Inflammatory macrophage (primary cell): ENCODE measurements at regions not wholly inside any gene's neighbourhood (a gene's known extent, or its start where the extent isn't known, plus 50 kb on each side); places are given as distances from the start of the nearest gene placed in this dataset.

Experiments used
- DNase-seq, 2 donors: peaks; one replicate each; pipeline ENCODE4 v3.0.0-alpha.2; 2020 to 2022

DNA sequence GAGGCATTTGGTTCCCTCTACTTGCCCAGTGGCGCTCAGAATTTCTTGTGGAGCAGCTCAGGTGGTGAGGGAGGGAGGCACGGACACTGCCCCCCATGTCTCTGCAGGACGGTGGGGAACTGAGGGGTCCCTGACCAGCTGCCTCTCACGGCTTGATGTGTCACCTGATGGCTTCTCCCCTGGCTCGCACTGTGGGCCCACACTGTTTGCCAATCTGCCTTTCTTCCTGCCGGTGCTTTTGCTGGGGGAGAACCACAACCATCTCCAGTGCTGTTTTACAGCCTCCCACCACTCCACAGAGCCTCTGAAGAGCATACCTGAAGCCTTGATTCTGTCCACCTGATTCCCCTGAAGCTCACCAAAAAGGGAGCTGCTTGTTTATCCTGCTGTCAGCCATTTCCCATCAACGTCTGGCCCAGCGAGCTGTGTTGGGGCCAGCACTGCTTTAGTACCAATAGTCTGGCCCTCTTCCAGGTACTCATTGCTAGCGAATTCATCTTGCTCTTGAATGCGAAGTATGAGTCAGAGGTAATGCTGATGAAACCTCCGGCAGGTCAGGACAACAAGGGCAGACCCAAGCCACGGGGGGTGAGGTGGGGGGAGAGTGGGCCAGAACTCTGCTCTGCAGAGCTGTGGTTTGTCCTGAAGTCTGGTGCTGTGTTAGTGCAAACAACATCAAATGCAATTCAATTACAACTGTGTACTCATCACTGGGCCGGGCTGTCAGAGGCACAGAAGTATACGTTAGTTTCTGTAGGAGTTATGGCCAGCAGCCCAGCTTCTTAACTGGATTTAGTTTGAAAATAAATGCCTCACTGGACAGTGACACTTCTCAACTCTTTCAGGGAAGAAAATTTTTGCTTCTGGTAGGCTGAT lies 208.3 kb upstream of the JADE1 start:
- DNase-seq: no peak

DNA sequence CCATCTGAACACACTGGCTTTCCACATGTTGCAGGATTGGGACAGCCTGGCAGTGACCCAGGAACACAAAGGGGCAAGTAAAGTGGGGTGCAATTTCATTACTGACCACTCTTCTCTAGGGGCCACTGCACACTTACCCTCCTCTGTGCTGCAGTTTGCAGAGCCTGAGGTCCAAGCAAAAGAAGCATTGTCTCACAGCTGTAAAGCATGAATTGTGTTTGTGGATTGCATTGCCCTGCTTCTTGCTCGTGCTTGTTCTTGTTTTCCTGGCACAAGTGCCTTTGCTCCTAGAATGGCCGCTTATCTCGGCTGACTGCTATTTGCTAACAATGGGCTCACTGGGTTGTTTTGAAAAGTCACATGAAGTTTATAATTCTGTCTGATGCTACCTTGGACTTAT lies 209.1 kb upstream of the JADE1 start:
- no peak for DNase-seq

DNA sequence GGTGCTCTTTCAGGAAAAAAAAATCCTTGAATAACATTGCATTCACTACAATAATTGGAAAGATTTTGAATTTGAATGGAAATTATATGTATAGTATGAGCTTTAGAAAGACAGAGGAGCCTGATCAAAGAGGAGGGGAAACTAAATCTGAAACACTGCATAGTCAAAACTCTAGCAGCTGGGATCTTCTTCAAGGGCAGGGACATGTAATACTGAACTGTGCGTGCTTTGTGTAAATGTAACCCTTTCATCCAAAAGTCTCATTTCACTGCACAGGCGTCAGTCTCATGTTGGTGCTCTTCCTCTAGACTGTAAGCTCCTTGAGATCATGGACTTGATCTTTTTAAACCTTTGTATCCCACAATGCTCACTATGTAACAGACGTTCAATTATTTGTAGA lies 212.0 kb upstream of the JADE1 start:
- no peak for DNase-seq

DNA sequence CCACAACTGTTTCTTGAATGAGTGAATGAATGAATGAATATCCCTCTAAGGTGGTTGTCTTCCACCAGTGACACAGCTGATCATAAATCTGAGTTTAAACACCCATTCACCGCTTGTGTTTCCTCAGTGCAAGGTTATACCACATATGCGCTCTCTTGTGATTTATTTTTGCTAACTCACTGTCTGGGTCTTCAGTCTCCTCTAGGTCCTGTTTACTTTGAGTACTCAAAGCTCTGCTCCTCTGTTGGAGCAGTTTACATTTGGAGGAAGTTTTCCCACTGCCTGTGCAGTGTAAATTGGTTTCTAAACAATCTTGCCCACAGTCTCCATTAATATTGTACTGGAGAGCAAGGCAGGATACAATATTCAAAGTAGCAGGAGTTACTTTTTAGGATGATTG lies 212.6 kb upstream of the JADE1 start:
- DNase-seq: no peak

DNA sequence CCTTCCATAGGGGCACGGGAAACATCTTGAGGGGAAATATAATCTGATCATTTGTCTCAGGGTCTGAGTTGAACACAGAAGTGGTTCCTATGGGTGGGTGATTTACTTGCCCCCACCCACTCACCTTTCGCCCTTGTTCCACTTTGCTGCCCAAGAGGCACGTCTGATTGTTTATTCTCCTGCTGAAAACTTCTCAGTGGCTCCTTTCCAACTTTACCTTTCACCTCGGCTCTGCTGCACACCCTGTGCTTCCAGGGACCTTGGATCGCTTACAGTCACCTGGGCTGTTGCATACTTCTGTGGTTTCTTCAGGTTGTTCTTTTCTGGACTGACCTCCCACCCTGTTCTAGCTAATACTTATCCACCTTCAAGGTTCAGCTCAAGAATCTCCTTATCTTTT lies 213.4 kb upstream of the JADE1 start:
- DNase-seq: no peak

DNA sequence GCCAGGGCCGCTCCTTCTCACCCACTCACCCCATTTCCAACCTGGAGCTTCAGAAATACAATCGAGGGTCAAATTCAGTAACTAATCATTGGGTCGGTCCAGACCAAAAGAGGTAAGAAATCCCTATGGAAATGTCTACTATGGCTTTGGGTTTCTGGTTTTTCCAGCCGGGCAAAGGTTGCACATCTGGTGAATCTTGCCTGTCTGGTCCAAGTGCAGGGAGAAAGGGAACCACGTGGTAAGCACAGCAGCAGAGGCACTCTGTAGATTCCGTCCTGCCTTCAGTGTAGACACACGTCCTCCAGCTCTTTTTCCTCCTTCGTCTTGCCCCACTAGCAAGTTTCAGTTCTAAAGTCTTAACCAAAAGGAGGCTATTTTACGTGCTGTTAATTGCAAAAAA lies 218.0 kb upstream of the JADE1 start:
- no peak for DNase-seq

DNA sequence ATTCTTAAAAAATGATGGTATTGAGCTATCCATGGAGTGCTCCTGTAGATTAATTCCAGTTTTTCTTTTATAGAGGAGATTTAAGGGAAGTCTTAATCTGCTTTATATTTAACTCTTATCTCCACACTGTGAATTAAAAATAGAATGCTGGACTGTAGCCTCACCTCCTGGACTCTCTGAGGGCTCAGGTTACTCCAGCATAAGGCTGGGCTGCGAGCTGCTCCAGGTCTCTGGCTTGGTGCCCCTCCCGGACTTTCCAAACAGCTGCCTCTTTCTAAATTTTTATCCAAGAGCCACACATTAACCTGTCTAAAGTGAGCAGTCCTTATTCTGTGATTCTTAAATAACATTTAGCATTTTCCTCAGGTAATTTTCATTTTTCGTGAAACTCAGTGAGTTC lies 218.7 kb upstream of the JADE1 start:
- no peak for DNase-seq

DNA sequence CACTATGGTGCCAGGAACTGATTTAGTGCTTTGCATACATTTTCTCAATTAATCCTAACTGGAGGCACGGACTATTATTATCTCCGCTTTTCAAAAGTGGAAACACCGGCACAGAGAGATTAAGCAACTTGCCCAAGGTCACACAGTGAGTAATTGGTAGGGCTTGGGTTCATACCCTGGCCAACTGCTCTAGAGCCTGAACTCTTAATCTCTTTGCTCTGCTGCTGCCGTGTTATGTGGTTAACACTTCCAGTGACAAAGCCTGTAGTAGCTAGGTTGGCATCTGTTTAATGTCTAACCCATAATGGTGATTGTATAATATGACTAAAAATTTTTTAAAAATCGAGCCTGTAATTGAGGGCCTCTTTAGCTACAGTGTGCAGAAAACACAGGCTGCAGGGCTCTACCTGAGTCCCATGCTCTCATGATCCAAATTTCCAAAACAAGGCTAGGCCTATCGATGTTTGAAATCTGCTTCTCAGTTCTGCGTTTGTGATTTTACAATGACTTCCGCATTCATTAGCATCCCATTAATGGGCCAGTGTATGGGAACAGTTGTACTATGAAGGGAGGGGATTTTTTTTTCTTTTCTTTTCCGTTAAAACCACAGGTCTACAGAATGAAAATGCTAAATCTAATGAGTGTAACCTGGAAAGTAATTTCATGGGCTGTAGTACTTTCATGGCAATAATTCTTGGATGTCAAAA lies 219.3 kb upstream of the JADE1 start:
- no peak for DNase-seq

DNA sequence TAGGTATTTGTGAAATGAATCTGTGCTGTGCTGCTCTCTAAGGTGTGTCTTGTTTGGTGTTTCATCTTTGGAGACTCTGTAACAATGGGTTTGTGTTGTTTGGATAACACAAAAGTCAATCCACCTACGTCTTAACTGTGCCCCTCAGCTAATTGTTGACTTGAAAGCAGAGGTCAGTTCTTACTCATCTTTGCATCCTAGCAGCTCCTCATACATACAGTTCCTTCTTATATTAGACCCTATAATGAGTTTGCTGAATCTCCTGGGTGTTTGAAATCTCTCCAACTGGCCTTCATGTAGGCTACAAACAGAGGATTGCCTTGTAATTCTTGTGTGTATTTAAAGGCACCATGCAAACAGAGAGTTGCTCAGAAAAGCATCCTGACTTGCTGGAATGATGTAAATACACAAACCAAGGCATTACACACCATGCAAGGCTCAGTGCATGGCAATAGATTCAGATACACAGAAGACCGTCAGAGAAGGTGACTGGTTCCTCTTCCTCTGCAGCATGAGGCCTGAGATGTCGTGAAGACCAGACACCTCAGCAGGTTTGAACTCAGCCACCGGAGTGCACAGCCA lies 220.0 kb upstream of the JADE1 start:
- no peak for DNase-seq

DNA sequence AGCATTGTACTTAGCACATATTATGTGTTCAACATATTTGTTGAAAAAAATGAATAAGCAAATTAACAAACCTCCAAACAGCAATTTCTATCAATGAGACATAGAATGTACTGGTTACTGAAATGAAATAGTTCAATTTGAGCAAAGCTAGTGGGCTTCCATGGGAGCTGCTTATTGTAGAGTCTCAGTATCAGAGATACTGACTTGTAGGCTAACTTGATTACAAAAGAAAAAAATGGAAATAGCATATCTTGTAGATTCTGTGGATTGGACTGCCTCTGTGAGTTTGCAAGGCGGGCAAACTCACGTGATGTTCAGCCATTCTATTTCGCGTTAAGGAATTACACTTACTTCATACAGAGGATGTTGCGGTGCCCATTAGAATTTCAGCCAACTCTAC lies 222.1 kb upstream of the JADE1 start:
- no peak for DNase-seq

DNA sequence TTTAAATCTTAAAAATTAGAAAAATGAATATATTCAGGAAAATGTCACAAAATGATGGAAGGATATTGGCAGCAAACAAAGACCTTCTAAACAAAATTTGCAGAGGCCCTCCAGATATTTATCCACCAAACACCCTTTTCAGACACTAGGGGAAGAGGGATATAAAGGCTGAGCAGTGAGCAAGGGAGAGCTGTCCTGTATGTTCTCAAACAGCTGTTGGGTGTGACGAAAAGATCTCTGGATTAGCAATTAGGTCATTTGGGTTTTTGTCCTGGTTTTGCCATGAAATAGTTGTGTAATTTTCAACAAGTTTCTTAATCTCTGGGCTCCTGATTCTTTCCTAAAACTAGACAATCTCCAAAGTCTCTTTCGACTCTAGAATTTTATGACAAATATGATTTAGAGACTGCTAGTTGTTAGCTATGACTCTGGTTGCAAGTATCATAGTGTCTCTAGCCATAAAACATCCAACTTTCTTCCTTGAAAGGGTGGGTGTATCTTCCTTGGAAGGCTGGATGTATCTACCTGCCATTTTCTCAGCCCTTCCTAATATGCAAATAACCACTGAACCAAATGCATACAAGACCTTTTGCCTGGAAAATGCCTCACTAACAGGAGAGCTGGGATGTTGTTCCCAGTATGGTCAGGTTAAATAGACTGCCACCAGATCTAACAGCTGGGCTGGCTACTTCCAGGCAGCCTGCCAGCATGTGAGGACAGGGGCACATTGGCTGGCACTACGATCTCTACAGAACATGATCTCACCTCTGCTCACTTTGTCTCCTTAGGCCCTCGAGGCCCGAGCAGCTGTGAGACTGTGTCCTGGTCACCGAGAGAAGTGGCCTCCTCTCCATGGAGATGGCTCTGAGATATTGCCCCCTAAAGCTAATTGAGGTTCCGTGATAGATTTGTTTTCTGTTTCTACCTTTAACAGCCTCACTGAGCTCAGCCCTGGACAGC lies 225.5 kb upstream of the JADE1 start:
- DNase-seq: no peak

DNA sequence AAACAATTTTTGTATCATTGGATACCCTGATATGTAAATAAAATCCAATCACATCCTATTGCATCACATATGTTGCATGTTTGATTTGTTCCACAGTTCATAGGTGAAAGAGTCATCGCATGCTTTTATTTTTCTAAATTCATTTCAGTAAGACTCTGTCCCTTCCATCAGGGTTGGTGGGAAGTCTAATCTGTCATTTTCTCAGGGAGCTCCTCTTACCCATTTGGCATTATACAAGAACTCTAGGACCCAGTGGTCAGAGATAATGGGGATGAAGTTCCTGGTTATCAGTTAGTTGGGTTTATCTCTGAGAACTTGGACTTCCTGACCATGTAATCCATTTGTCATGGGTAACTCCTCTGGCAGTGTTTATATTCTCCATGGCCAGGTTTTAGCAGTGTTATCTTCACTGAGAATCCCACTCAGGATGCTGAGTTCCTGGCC lies 227.1 kb upstream of the JADE1 start:
- DNase-seq: no peak

DNA sequence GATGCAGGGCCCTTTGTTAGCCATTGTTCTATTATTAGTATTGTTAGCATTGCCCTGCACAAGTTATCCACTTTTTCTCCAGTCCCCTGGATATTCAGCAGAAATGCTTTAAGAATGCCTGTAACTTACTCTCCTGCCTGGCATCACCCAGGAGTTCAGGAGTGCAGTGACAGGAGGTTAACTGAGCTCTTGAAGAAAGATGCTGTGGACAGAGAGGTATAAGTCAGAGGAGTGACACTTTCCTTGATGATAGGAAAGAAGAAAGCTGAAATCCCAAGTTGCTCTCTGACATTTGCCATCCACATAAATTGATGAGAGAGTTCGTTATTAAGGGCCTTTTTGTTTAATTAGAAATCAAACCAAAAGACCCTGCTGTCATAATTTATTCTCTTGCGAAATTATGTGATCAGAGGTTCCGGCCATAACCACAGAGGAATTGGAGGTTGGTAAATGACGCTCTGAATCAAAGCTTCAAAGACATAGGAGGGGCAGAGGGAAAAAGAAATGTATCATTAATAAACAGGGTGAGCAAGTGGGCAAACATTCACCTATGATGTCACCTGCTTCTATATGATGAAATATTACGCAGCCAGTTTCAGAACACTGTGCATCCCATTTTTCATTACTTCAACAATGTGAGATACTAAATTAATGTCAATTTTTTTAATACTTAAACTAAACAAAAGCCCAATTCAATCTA lies 230.2 kb upstream of the JADE1 start:
- DNase-seq: no peak

DNA sequence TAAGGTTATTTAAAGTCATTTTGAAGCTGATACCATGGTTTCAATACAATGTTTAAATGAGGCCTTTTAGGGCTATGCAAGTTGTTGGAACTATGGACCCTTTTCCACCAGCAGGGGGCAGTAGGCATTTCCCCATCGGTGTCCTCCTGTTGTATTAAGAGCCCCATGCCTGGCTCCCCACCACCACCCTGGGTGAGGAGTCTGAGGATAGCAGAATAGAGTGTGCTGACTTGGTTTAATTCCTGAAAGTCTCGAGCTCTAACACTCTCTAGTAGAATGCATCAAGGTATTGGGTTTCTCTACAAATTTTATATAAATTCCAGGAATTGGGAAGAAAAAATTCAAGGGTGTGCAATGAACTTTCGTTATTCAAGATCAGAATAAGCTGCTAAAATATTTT lies 234.8 kb upstream of the JADE1 start:
- DNase-seq: peak; percentile 47 to 74

DNA sequence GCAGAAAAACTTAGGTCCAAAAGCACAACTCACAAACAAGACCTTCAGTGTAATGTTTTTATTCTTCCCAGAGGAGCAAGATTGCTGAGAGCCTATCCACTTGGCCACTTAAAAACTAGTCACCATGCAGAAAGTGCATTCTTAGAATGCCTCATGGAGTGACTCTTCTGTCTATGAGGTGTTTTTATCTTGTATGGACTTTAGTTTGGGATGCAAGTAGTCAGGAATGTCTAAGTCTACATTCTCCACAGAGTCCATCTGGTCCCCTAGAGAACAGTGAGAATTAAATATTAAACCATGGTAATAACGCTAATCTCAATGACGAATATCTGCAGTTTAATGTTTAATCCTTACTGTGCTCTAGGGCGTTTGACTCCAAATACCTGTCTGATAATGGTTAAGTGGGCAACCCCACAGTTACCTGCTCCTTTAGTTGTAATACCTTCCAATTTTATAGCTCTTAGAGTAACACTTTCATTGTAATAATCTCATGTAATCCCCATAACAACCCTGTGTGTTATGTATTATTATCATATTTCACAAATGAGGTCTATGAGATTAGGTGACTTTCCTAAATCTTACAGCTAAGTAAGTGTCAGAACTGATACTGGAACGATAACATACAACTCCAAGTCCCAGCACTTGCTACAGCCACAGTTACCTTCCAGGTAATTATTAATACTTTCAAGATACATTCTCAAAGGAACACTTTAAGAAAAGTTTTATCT lies 235.6 kb upstream of the JADE1 start:
- no peak for DNase-seq

DNA sequence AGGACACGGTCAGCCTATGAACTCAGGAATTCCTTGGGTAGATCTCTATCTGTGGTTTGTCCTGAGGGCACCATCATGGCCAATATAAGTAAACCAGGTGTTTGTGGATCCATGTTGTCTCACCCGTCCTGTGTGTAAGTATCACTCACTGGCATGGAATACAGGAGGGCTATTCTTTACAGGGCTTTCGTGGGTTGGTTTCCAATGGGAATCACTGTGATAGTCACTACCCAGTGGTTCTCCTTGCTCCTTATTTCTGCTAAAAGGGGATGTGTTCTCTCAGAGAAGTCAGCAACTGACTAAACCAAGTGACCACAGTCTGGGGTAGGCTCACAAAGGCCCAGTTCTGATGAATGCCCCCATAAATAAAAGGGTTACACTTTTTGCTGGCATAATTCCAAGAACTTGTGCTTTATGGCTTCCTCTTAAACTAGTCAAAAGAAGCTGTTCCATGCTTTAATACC lies 236.7 kb upstream of the JADE1 start:
- peak in 1 of 2 donors; percentile 34 for DNase-seq

DNA sequence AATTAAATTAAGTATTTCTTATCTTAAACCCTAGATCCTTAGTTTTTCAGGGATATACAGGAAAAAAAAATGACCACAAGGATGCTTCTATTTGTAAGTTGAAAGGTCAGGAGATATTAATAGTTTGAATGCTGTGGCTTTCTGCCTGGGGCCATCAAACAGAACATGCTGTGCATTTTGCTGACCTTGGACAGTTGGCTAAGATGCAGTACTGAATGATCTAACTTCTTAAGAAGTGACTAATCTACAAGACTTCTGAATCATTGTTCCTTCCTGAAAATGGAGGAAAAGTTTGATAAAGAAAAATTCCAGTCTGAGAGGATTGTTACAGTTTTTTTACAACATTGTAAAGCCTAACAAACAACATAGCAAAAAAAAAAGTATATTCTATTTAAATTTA lies 237.8 kb upstream of the JADE1 start:
- peak; percentile 73 to 82 for DNase-seq

DNA sequence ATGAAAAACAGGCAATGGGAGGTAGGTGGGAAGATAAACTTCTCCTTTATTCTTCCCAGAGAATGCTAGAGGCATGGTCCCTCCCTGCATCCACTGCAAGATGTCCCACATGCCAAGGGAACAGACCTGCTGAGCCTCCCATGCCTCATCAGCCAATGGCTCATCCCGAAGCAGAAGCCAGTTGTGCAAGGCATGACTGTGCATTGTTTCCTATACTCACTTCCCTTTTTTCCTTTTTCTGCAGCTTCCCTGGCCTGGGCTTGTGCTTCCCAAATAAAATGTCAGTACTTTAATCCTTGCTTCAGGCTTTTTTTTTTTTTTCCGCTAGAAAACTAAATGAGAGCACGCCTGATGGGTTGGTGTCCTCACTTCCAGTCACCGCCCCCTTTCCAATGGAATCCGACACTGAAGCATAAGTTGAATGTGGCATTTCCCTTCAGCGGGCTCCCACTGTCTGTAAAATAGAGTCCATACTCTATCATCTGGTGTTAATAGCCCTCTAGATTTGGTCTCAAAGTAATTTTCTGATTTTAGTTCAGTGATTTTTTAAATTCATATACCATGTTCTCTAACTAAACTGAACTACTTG lies 239.0 kb upstream of the JADE1 start:
- DNase-seq: peak; percentile 86 to 94

DNA sequence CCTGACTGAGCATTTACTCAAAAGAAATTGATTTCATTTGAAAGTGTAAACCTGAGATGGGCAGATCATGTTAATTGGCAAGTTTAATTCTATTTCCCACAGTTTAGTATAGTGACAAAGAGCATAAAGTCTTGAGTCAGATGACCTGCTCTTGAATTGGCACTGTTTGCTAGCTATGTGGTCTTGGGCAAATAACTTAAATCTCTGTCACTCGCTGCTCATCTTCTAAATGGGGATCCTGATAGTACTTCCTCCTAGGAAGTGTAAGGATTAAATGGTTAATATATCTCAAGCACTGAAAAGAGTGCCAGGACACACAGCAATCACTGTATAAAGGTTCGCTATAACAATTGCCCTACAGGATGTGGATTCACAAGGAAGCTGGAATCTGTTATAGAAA lies 242.8 kb upstream of the JADE1 start:
- no peak for DNase-seq

DNA sequence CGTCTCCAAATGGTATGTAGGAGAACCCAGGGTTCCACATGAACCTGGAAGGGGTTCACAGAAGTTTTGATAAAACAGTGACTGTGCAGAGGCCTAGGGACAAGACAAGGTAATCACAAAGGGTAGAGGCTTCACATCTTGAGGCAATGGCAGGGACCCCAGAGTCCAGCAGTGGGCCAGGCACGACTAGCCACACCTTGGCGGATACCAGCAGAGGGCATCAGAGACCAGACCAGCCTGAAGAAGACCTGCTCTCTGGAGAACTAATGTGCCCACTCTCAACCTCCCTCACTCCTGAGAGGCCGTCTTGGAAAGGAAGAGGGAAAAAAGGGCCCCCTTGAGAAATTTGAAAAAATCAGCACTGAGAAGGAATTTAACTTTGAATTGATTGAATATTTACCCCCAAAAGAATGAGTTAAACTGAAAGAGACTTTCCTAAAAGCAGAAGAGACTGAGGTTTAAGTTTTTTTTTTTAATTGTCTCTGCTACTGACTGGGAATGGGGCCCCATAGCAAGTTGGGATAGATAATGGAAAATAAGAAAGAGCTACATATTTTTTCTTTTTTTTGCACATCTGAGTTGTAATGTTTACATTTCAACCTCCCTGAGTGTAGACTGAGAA lies 243.8 kb upstream of the JADE1 start:
- DNase-seq: peak; percentile 11 to 53
